NB4 (cell line): ENCODE measurements at regions not wholly inside any gene's neighbourhood (a gene's known extent, or its start where the extent isn't known, plus 50 kb on each side); places are given as distances from the start of the nearest gene placed in this dataset.

Experiments
- DNase-seq: peaks from one replicate; pipeline ENCODE4 v3.0.0; 2010; ENCODE audit warnings: low read depth
- H3K4me3 ChIP-seq: one replicate; pipeline ENCODE4 v1.5.1; 2011; ENCODE audit warnings: mild to moderate bottlenecking, low read depth, low read length, moderate library complexity
- MYC ChIP-seq: IDR thresholded peaks from 2 replicates; pipeline ENCODE4 v1.6.1; 2011; ENCODE audit warnings: low read depth, low read length
- POLR2A ChIP-seq: IDR thresholded peaks from 2 replicates; pipeline ENCODE4 v1.6.1; 2011; ENCODE audit warnings: mild to moderate bottlenecking; ENCODE audit not compliant: insufficient read length; ENCODE audit errors: extremely low read depth
- TF ChIP-seq, protein P1 (sequence below): IDR thresholded peaks from 2 replicates; pipeline ENCODE4 v1.6.1; 2011; ENCODE audit warnings: low read depth, low read length
- TF ChIP-seq, protein P2 (sequence below): IDR thresholded peaks from one replicate; pipeline ENCODE4 v1.5.1; 2012; ENCODE audit warnings: low read depth, low read length

DNA sequence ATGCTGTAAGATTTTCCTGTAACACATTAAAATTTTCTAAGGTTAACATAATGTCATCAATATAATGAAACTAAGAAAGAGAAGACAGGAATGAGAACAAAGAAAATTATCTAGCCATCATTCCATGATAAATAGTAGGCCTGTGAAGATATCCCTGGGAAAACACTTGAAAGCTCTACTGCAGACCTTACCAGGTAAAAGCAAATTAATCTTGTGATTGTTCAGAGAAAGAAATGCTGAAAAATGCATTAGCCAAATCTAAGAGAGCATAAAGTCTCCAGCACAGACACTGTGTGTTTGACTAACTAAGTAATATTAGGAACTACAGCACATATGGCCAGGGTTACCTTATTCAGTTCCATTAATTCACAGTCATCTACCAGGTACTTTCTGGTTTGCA is 628.3 kb upstream of the GRAMD2B start:
- no peak overlapping the region for H3K4me3 ChIP-seq
- no peak for DNase-seq
- TF ChIP-seq, protein P1, sequence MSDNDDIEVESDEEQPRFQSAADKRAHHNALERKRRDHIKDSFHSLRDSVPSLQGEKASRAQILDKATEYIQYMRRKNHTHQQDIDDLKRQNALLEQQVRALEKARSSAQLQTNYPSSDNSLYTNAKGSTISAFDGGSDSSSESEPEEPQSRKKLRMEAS = no peak
- TF ChIP-seq, protein P2, sequence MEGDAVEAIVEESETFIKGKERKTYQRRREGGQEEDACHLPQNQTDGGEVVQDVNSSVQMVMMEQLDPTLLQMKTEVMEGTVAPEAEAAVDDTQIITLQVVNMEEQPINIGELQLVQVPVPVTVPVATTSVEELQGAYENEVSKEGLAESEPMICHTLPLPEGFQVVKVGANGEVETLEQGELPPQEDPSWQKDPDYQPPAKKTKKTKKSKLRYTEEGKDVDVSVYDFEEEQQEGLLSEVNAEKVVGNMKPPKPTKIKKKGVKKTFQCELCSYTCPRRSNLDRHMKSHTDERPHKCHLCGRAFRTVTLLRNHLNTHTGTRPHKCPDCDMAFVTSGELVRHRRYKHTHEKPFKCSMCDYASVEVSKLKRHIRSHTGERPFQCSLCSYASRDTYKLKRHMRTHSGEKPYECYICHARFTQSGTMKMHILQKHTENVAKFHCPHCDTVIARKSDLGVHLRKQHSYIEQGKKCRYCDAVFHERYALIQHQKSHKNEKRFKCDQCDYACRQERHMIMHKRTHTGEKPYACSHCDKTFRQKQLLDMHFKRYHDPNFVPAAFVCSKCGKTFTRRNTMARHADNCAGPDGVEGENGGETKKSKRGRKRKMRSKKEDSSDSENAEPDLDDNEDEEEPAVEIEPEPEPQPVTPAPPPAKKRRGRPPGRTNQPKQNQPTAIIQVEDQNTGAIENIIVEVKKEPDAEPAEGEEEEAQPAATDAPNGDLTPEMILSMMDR = no peak
- TF ChIP-seq POLR2A (no peak), MYC (no peak)

DNA sequence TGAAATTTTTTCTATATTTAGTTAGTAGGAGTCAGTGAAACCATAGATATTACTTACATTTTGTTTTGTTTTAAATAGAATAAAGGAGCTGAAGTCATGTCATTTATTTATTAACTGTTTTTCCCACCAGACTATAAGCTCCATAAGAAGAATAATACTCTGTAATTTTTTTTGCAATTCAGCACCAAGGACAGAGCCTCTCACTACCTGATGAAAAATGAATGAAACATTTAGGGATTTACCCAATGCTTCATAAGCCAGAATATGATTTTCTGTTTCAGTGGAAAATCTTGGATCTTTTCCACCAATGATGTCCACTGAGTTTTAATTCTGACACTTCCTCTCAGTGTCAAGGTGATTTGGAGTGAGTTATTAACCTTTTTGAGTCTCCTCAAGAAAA is 624.9 kb upstream of the GRAMD2B start:
- peak; percentile 19 for DNase-seq
- no peak overlapping the region for H3K4me3 ChIP-seq
- TF ChIP-seq MYC (no peak), POLR2A (no peak)
- TF ChIP-seq, protein P1 = no peak
- TF ChIP-seq, protein P2 = no peak

DNA sequence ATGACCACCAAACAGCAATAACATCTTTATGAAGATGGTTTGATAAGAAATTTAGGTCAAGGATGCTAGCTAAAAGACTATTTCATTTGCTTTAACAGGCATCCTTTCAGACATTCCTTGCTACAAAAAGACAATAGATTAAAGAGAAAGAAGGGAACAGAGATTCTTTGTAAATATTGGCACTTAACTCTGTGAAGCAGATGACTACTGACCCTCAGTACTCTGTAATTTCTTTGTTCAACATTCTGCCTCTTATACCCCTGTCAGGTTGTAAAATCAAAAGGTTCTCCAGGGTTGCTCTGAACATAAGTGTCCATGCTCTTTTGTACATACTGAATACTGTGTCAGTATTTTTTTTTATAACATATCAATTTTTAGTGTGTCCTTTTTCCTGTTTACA is 610.6 kb upstream of the GRAMD2B start:
- no peak overlapping the region for H3K4me3 ChIP-seq
- no peak for DNase-seq
- no peak for TF ChIP-seq MYC
- no peak for TF ChIP-seq POLR2A
- TF ChIP-seq, protein P1 = no peak
- TF ChIP-seq, protein P2 = no peak

DNA sequence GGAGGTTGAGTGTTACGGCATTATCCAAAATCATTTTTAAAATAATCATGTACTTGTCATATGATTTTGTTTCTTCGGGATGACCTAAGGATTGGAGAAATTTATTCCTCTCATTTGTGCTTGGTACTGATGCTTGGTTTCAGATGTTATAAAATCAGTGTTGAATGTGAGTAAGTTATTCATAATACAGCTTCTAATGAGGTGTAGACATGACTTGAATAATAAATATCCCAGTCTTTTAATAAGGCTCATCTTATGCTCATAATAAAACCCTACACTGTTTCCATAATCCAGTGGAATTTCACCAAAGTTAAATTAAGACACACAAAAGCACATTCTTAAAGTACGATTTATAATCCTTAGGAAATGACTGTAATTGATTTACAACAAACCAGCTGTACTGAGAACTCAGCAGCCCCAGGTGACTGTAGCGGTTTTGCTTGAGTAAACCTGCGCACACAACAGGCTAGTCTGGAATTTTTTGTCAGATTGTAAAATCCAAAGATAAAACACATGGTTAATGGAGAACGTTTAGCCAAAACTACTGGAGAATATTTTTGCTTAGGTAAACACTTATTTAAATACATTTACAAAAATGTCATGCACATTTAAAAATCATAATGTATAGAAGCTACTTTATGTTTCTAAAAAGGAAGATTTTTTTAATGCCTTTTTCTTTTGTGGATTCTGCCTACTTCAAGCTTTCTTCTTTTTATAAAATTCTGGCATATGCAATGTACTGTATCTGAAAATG is 609.8 kb upstream of the GRAMD2B start:
- H3K4me3 ChIP-seq = no peak overlapping the region
- no peak for DNase-seq
- TF ChIP-seq MYC (no peak), POLR2A (no peak)
- TF ChIP-seq, protein P2 = no peak
- TF ChIP-seq, protein P1 = no peak

DNA sequence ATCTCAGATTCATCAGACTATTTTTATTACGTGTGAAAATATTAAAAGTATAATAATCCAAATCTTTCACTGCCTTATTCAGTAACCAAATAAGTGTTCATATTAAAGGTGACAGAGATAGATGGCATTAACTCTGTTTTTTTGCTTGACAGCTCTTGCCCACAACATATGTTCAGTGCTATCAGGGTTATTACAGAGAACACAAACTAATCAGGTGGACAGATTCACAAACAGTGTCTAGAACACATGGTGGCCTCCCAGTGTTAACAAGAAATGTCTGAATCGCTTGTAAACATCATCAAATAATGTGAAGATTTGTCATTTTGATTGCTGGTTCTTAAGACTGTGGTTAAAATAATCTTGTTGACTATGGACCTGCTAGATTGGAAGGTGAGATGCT is 609.1 kb upstream of the GRAMD2B start:
- no peak overlapping the region for H3K4me3 ChIP-seq
- DNase-seq = no peak
- TF ChIP-seq, protein P1 = no peak
- no peak for TF ChIP-seq POLR2A
- TF ChIP-seq MYC = no peak
- TF ChIP-seq, protein P2 = no peak
